PC-9 (cell line): ENCODE measurements at regions not wholly inside any gene's neighbourhood (a gene's known extent, or its start where the extent isn't known, plus 50 kb on each side); places are given as distances from the start of the nearest gene placed in this dataset.

Experiments used
- BruUV-seq: library from RNA; stranded (reverse); fragments of 400-500 nt; replicated peaks from 2 replicates; lab custom pipeline; 2021; lab: Mats Ljungman, UMichigan
- CTCF ChIA-PET: fragments of 300-600 bp; sonication (Branson Sonifier 250); formaldehyde crosslinking; loops from one replicate; lab custom pipeline; 2022; ENCODE audit warnings: antibody characterized with exemption; lab: Charles Lee
- POLR2A ChIA-PET: fragments of 300-600 bp; sonication (Branson Sonifier 250); formaldehyde crosslinking; loops from one replicate; lab custom pipeline; 2022; ENCODE audit warnings: antibody characterized with exemption; ENCODE audit not compliant: unreplicated experiment; lab: Charles Lee
- DNase-seq, 2 experiments: peaks; one replicate each; pipeline versions ENCODE4 v3.0.0 to v3.0.0-alpha.2; 2015 to 2022; ENCODE audit warnings: mixed read lengths in 1 of 2
- H2AFZ ChIP-seq: fragments of 200-600 bp; sonication (generic); 2 replicates; pipeline ENCODE4 v1.8.1; 2017; ENCODE audit warnings: antibody characterized with exemption
- H3F3A ChIP-seq: fragments of 200-600 bp; sonication (generic); 2 replicates; pipeline ENCODE4 v1.8.1; 2017; ENCODE audit warnings: antibody characterized with exemption, mild to moderate bottlenecking, low read depth; ENCODE audit not compliant: insufficient read depth
- H3K27ac ChIP-seq: fragments of 200-600 bp; sonication (generic); 2 replicates; pipeline ENCODE4 v1.6.1; 2016; ENCODE audit warnings: mixed run types
- H3K27me3 ChIP-seq: fragments of 200-600 bp; sonication (generic); 2 replicates; pipeline ENCODE4 v1.6.1; 2016; ENCODE audit warnings: low read depth, mixed run types; ENCODE audit not compliant: insufficient read depth
- H3K36me3 ChIP-seq: fragments of 200-600 bp; sonication (generic); 2 replicates; pipeline ENCODE4 v1.6.1; 2016; ENCODE audit warnings: low read depth, mixed run types
- H3K4me1 ChIP-seq: fragments of 200-600 bp; sonication (generic); replicated peaks from 2 replicates; pipeline ENCODE4 v1.6.1; 2016; ENCODE audit warnings: mixed run types; ENCODE audit not compliant: insufficient read depth
- H3K4me2 ChIP-seq: fragments of 200-600 bp; sonication (generic); 2 replicates; pipeline ENCODE4 v1.6.1; 2017; ENCODE audit warnings: mixed run types
- H3K4me3 ChIP-seq: fragments of 200-600 bp; sonication (generic); 2 replicates; pipeline ENCODE4 v1.6.1; 2016; ENCODE audit warnings: mixed run types
- H3K79me2 ChIP-seq: fragments of 200-600 bp; sonication (generic); 2 replicates; pipeline ENCODE4 v1.6.1; 2017; ENCODE audit warnings: low read depth, mixed run types
- H3K9me2 ChIP-seq: fragments of 200-600 bp; sonication (generic); 2 replicates; pipeline ENCODE4 v1.8.1; 2017; ENCODE audit warnings: mild to moderate bottlenecking; ENCODE audit not compliant: insufficient read depth
- H3K9me3 ChIP-seq: fragments of 200-600 bp; sonication (generic); 2 replicates; pipeline ENCODE4 v1.8.1; 2016; ENCODE audit warnings: low read depth; ENCODE audit not compliant: insufficient read depth
- H4K20me1 ChIP-seq: fragments of 200-600 bp; sonication (generic); 2 replicates; pipeline ENCODE4 v1.8.1; 2017; ENCODE audit not compliant: insufficient read depth
- EZH2 ChIP-seq: fragments of 200-600 bp; sonication (generic); IDR thresholded peaks from 2 replicates; pipeline ENCODE4 v1.8.0; 2017; ENCODE audit warnings: antibody characterized with exemption, low read depth
- intact Hi-C: fragments of 100-400 bp; cut with micrococcal nuclease; formaldehyde crosslinking; loops from one replicate; pipeline ENCODE4 v1.10.0; 2022; ENCODE audit not compliant: unreplicated experiment
- TF ChIP-seq, protein P1 (sequence below): fragments of 200-600 bp; sonication (generic); conservative IDR thresholded peaks from 2 replicates; pipeline ENCODE4 v1.6.1; 2017; ENCODE audit warnings: mixed run types, antibody characterized with exemption, mild to moderate bottlenecking, moderate library complexity

DNA sequence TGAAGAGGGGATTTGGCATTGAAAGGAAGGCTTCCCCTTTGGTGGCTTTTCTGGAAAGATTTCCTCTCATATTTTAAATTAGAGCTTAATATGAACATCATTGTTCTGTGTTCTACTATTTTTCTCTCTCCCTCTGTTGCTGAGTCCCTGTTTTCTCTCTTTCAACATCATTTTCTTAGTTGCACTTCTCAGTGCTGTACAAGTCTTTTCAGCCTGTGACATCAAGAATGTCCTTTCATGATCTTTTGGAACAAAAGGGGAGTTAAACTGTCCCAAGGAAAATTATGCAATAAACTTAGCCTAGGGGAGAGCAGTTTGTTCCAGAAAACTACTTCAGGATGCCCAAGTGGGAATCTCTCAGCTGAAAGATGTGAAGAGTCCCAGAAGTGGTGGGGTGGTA, 325.1 kb downstream of the IL20RB start:
- no peaks in the 10 kb centered on the region for H3K9me2 ChIP-seq
- intact Hi-C loops, result no loop called here
- CTCF ChIA-PET, result no interaction called here

DNA sequence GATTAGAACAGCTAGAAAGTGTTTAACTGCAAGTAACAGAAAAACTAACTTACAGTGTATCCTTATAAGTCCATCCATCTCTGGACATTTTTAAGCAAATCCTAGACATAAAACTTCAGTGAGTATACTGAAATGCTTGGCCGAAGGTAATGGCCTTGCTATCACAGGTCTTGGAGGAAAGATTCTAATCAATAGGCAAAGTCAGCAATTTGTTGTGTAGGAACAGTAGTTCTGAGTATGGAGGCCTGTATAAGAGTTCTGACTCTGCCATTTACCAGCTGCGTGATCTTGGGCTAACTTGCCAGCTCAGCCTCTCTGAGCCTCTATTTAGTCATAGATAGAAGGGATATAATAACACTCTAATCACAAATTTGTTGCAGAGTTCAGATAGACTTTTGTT, 328.1 kb downstream of the IL20RB start:
- Histone ChIP-seq H4K20me1 (no peaks in the 10 kb centered on the region; the same call in 1 of the 2 replicates), H2AFZ (no peak overlapping the region), H3K4me2 (no peak overlapping the region), H3K4me1 (no peaks in the 10 kb centered on the region), H3K36me3 (no peaks in the 10 kb centered on the region), H3K79me2 (no peaks in the 10 kb centered on the region), H3F3A (no peaks in the 10 kb centered on the region), H3K9me2 (no peaks in the 10 kb centered on the region), H3K27ac (no peak overlapping the region), H3K27me3 (no peaks in the 10 kb centered on the region; the same call in 1 of the 2 replicates), H3K4me3 (no peak overlapping the region), H3K9me3 (no peaks in the 10 kb centered on the region)
- BruUV-seq, result no TSS peak
- ChIA-PET POLR2A (no interaction called here), CTCF (no interaction called here)
- intact Hi-C loops, result no loop called here
- DNase-seq, result no peak
- no peak for TF ChIP-seq EZH2
- TF ChIP-seq, protein P1, sequence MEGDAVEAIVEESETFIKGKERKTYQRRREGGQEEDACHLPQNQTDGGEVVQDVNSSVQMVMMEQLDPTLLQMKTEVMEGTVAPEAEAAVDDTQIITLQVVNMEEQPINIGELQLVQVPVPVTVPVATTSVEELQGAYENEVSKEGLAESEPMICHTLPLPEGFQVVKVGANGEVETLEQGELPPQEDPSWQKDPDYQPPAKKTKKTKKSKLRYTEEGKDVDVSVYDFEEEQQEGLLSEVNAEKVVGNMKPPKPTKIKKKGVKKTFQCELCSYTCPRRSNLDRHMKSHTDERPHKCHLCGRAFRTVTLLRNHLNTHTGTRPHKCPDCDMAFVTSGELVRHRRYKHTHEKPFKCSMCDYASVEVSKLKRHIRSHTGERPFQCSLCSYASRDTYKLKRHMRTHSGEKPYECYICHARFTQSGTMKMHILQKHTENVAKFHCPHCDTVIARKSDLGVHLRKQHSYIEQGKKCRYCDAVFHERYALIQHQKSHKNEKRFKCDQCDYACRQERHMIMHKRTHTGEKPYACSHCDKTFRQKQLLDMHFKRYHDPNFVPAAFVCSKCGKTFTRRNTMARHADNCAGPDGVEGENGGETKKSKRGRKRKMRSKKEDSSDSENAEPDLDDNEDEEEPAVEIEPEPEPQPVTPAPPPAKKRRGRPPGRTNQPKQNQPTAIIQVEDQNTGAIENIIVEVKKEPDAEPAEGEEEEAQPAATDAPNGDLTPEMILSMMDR, result no peak

More for the DNA sequence above, 325.1 kb downstream of the IL20RB start:
- no peaks in the 10 kb centered on the region for H3K36me3 ChIP-seq
- POLR2A ChIA-PET, result no interaction called here
- H3F3A ChIP-seq, result no peaks in the 10 kb centered on the region
- no peak overlapping the region for H3K4me2 ChIP-seq
- H3K9me3 ChIP-seq, result no peaks in the 10 kb centered on the region
- no peaks in the 10 kb centered on the region for H3K4me1 ChIP-seq
- no peak overlapping the region for H2AFZ ChIP-seq
- TF ChIP-seq, protein P1, result no peak
- no peak for TF ChIP-seq EZH2
- no peak for DNase-seq
- H3K4me3 ChIP-seq, result no peak overlapping the region
- no peaks in the 10 kb centered on the region for H3K79me2 ChIP-seq
- no TSS peak for BruUV-seq
- H3K27ac ChIP-seq, result no peak overlapping the region
- no peaks in the 10 kb centered on the region; the same call in 1 of the 2 replicates for H4K20me1 ChIP-seq
- no peaks in the 10 kb centered on the region; the same call in 1 of the 2 replicates for H3K27me3 ChIP-seq

DNA sequence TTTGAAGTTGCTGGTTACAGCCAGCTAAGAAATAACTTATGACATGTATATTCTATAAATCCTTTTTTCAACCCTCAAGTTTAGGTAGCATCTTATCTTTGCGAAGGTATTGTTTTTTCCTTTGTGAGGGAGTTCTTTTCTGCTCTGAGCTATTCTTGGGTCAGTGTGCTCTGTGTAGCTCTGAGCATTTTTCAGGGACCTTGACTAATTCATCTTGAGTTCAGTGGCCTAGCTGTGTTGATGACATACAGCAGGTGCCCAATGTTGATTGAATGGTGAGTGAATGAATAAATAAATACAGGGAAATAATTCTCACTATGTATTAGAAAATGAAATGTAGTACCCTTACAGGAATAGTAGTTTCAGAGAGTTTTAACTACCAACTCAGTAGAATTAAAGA, 335.3 kb downstream of the IL20RB start:
- no peak for TF ChIP-seq EZH2
- TF ChIP-seq, protein P1, result no peak
- H3K27ac ChIP-seq, result no peak overlapping the region

More for the DNA sequence above, 335.3 kb downstream of the IL20RB start:
- Histone ChIP-seq H3K9me3 (no peaks in the 10 kb centered on the region), H3K4me2 (no peak overlapping the region), H3K4me1 (no peaks in the 10 kb centered on the region), H2AFZ (no peak overlapping the region), H3K27me3 (no peaks in the 10 kb centered on the region), H3F3A (no peaks in the 10 kb centered on the region), H4K20me1 (no peaks in the 10 kb centered on the region), H3K36me3 (no peaks in the 10 kb centered on the region), H3K4me3 (no peak overlapping the region), H3K9me2 (no peaks in the 10 kb centered on the region), H3K79me2 (no peaks in the 10 kb centered on the region)
- no peak for DNase-seq
- ChIA-PET POLR2A (no interaction called here), CTCF (no interaction called here)
- intact Hi-C loops, result no loop called here
- no TSS peak for BruUV-seq
